ENCODE measurements at regions not wholly inside any gene's neighbourhood (a gene's known extent, or its start where the extent isn't known, plus 50 kb on each side); places are given as distances from the start of the nearest gene placed in this dataset.
A peak's percentile ranks its signal among the peaks of the same experiment; 100 is the strongest.
"Not testable (repeated sequence)": the region's sequence is repeated elsewhere in the genome, so short reads cannot be mapped to it uniquely, and the experiment has no call there.

DNA sequence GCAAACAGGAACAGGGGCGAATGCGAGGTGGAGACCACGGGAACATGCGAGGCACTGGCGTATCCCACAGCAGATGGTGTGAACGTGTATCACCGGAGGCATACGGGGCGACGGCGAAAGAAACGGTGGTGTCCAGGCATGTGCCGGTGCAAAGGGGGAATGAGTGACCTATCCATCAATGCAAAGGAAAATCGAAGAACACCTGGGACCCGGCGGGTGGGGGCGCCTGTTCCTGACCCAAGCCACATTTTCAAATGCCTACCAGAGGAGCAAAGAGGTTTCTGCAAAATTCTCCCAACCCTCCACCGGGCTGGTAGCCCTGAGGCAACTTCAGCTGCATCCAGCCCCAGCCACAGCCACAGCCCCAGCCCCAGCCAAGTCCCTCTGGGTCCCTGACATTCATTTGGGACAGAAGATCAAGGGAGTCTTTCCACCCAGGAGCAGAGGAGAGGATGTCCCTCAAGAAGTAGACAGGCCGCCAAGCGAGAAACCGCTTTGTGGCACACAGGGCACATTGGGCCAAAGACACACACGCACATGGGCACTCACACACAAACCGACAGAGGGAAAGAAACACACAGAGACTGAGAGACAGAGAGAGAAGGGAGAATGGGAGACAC, 164.0 kb upstream of the ZNF337 start:
- Histone ChIP-seq H3K4me3 (peak overlapping the region in 1 of 2 donors; percentile 21), H3K9me3 (no peaks in the 10 kb centered on the region), H3K4me1 (peaks cover 20% of the 10 kb centered on the region), H3K27ac (no peak overlapping the region), H3K36me3 (ENCODE audit: low read depth, missing control alignments) (no peaks in the 10 kb centered on the region), H3K27me3 (no peaks in the 10 kb centered on the region)
- intact Hi-C loops (cut with DNase I; ENCODE audit: low total_unique reads): no loop called here
- WGBS, 2 donors: 32 to 34% methylated on average over 22 to 23 of the region's 23 CpGs
- DNase-seq: no peak
- TF ChIP-seq POLR2A (IDR thresholded peaks at IDR 0.05): no peak
- TF ChIP-seq, protein P1, sequence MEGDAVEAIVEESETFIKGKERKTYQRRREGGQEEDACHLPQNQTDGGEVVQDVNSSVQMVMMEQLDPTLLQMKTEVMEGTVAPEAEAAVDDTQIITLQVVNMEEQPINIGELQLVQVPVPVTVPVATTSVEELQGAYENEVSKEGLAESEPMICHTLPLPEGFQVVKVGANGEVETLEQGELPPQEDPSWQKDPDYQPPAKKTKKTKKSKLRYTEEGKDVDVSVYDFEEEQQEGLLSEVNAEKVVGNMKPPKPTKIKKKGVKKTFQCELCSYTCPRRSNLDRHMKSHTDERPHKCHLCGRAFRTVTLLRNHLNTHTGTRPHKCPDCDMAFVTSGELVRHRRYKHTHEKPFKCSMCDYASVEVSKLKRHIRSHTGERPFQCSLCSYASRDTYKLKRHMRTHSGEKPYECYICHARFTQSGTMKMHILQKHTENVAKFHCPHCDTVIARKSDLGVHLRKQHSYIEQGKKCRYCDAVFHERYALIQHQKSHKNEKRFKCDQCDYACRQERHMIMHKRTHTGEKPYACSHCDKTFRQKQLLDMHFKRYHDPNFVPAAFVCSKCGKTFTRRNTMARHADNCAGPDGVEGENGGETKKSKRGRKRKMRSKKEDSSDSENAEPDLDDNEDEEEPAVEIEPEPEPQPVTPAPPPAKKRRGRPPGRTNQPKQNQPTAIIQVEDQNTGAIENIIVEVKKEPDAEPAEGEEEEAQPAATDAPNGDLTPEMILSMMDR (IDR thresholded peaks at IDR 0.05): no peak

DNA sequence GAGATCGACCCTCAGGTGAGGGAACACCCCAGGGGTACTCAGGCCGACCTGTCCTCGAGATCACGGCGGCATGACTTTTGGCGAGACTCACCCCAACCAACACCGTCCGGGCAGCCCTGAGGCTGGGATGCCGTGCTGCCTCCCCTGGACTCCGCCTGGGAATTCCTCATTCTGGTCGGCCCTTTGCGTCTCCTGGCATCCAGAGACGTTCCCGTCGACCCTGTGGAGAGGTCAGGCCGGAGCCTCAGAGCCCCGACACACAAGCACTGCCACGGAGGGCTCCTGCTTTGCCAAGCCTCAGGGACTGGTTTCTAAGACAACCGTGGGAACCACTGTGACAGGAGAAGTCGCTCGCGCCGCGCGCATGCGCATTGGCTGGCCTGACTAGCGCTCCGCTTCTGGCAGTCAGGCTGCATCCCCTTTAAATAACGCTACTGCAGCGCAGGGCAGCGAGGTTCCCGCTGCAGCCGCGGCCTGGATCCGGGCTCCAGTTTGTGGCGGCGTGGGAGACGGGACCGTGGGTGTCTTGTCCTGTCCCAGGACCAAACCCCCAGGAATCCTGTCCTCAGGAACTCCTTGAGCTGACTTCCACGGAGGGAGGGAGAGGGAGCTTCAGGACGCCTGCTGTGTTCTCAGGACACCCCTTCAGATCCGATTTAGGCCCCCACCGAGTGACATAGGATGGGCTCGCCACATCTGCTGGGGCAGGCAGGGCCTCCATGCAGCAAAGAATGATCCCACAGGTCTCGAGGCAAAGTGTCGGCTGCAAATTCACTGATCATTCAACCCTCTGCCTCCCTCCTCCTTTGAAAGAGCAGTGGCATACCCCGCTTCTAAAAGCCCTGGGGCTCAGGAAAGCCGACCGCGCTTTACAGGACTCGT, 163.2 kb upstream of the ZNF337 start:
- TF ChIP-seq POLR2A (IDR thresholded peaks at IDR 0.05): no peak
- TF ChIP-seq, protein P1 (IDR thresholded peaks at IDR 0.05): no peak
- WGBS, 2 donors: 18 to 30% methylated on average over 6 to 50 of the region's 51 CpGs
- Histone ChIP-seq H3K27me3 (no peaks in the 10 kb centered on the region), H3K4me1 (peaks cover 20% of the 10 kb centered on the region), H3K27ac (no peak overlapping the region), H3K9me3 (no peaks in the 10 kb centered on the region), H3K4me3 (peak overlapping the region in 1 of 2 donors; percentile 21), H3K36me3 (ENCODE audit: low read depth, missing control alignments) (no peaks in the 10 kb centered on the region)
- intact Hi-C loops (cut with DNase I; ENCODE audit: low total_unique reads): no loop called here
- peak; percentile 80 for DNase-seq

DNA sequence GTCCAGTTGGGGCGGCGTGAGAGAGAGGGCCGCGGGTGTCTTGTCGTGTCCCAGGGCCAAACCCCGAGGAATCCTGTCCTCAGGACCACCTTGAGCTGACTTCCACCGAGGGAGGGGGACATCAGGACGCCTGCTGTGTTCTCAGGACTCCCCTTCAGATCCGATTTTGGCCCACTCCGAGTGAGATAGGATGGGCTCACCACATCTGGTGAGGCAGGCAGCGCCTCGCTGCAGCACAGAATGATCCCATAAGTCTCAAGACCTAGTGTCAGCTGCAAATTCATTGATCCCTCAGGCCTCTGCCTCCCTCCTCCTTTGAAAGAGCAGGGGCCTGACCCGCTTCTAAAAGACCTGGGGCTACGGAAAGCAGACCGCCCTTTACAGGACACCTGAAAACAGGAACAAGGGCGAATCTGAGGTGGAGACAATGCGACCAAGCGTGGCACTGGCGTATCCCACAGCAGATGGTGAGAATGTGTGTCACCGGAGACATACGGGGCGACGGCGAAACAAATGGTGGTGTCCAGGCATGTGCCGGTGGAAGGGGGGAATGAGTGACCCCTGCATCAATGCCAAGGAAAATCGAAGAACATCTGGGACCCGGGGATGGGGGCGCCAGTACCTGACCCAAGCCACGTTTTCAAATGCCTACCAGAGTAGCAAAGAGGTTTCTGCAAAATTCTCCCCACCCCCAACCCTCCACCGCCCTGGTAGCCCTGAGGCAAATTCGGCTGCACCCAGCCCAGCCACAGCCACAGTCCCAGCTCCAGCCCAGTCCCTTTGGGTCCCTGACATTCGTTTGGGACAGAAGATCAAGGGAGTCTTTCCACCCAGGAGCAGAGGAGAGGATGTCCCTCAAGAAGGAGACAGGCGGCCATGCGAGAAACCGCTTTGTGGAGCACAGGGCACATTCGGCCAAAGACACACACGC, 162.1 kb upstream of the ZNF337 start:
- H3K4me1 ChIP-seq: peaks cover 19% of the 10 kb centered on the region
- H3K27ac ChIP-seq: no peak overlapping the region
- H3K36me3 ChIP-seq (ENCODE audit: low read depth, missing control alignments): no peaks in the 10 kb centered on the region
- intact Hi-C loops (cut with DNase I; ENCODE audit: low total_unique reads): no loop called here
- TF ChIP-seq, protein P1 (IDR thresholded peaks at IDR 0.05): no peak
- no peak for TF ChIP-seq POLR2A (IDR thresholded peaks at IDR 0.05)
- no peak for DNase-seq
- H3K9me3 ChIP-seq: no peaks in the 10 kb centered on the region
- H3K27me3 ChIP-seq: no peaks in the 10 kb centered on the region
- 38 to 45% methylated on average over 25 to 37 of the region's 37 CpGs for WGBS, 2 donors
- H3K4me3 ChIP-seq: peak overlapping the region; percentile 24 to 45

DNA sequence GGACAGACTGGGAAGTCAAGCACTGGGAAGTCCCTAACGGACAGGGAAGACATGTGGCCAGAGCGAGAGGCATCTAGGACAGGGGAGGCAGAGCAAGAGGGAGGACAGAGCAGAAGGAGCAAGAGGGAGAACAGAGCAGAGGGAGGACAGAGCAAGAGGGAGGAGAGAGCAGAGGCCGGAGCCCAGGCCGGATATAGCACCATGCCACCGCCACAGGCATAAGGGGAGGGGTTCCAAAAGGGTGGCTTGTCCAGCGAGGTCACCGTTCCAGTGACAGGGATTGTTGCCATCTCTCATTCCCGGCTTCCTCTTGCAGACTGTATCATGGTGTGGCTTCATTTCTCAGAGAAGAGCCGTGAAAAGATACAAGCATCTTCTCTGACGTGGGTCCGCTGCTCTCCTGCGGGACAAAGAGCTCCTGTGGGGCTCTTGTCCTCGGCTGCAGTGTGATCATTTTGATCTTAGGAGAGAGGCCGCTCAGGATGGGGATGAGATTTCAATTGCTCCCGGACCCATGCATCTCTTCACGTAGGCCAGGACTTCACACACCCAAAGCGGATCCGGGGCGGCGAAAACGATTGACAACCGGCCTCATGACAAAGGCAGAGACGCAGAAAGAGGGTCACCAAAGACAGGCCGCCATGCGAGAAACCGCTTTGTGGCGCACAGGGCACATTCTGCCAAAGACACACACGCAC, 160.6 kb upstream of the ZNF337 start:
- H3K27me3 ChIP-seq; H3K4me3 ChIP-seq; DNase-seq; intact Hi-C loops (cut with DNase I; ENCODE audit: low total_unique reads); H3K27ac ChIP-seq; H3K9me3 ChIP-seq; H3K36me3 ChIP-seq (ENCODE audit: low read depth, missing control alignments): not testable (repeated sequence)
- H3K4me1 ChIP-seq: peaks cover 14% of the 10 kb centered on the region
- 58 to 76% methylated on average over 25 to 28 of the region's 28 CpGs for WGBS, 2 donors

Measured in testis (tissue), 2 donors.